Keratinocyte (primary cell): ENCODE measurements at regions not wholly inside any gene's neighbourhood (a gene's known extent, or its start where the extent isn't known, plus 50 kb on each side); places are given as distances from the start of the nearest gene placed in this dataset.

ENCODE experiments used
- DNase-seq: peaks from one replicate; pipeline ENCODE4 v3.0.0-alpha.2; 2011; ENCODE audit warnings: low read depth, missing footprints, low spot score
- FAIRE-seq: peaks from 2 replicates; lab custom pipeline; 2011; peaks lifted over from hg19 to GRCh38; lab: Jason Lieb, UNC
- H2AFZ ChIP-seq: 2 replicates; pipeline ENCODE4 v1.6.0; 2012; ENCODE audit warnings: low read length, control low read depth, inconsistent platforms; ENCODE audit not compliant: control insufficient read depth
- H3K27ac ChIP-seq: 2 replicates; pipeline ENCODE4 v1.5.1; 2011; ENCODE audit warnings: low read length; ENCODE audit not compliant: control insufficient read depth, insufficient read depth
- H3K27me3 ChIP-seq: 3 replicates; pipeline ENCODE4 v1.6.0; 2011; ENCODE audit warnings: low read length; ENCODE audit not compliant: control insufficient read depth, insufficient read depth; ENCODE audit errors: extremely low read depth
- H3K36me3 ChIP-seq, 2 experiments: 2 replicates in 1 of 2; 3 replicates in 1 of 2; pipeline ENCODE4 v1.5.1; 2011; ENCODE audit warnings: low read length in 2 of 2, mild to moderate bottlenecking in 1 of 2; ENCODE audit not compliant: control insufficient read depth in 2 of 2, insufficient read depth in 2 of 2; ENCODE audit errors: extremely low read depth in 1 of 2
- H3K4me1 ChIP-seq: 3 replicates; pipeline ENCODE4 v1.5.1; 2011; ENCODE audit warnings: low read length; ENCODE audit not compliant: control insufficient read depth, insufficient read depth; ENCODE audit errors: extremely low read depth
- H3K4me2 ChIP-seq: 3 replicates; pipeline ENCODE4 v1.6.0; 2011; ENCODE audit warnings: low read depth, low read length; ENCODE audit not compliant: control insufficient read depth, insufficient read depth; ENCODE audit errors: extremely low read depth
- H3K4me3 ChIP-seq, 3 experiments: fragments of 200-600 bp in 1 of 3; sonication (generic) in 1 of 3; 2 replicates in 2 of 3; 3 replicates in 1 of 3; pipeline ENCODE4 v1.5.1; 2011 to 2016; ENCODE audit warnings: low read length in 3 of 3, mild to moderate bottlenecking in 3 of 3, control low read depth in 2 of 3, inconsistent platforms in 1 of 3, low read depth in 1 of 3, mixed read lengths in 1 of 3, mixed run types in 1 of 3, moderate library complexity in 1 of 3; ENCODE audit not compliant: control insufficient read depth in 2 of 3, insufficient read depth in 2 of 3; ENCODE audit errors: extremely low read depth in 1 of 3
- H3K79me2 ChIP-seq: 2 replicates; pipeline ENCODE4 v1.6.0; 2012; ENCODE audit warnings: low read length; ENCODE audit not compliant: control insufficient read depth, insufficient read depth
- H3K9ac ChIP-seq: 3 replicates; pipeline ENCODE4 v1.6.0; 2011; ENCODE audit warnings: low read length; ENCODE audit not compliant: control insufficient read depth, insufficient read depth; ENCODE audit errors: extremely low read depth
- H3K9me1 ChIP-seq: 3 replicates; pipeline ENCODE4 v1.6.0; 2011; ENCODE audit warnings: low read length; ENCODE audit not compliant: control insufficient read depth, insufficient read depth; ENCODE audit errors: extremely low read depth
- H3K9me3 ChIP-seq: 2 replicates; pipeline ENCODE4 v1.5.1; 2012; ENCODE audit warnings: low read depth, low read length; ENCODE audit not compliant: control insufficient read depth
- H4K20me1 ChIP-seq: 3 replicates; pipeline ENCODE4 v1.6.0; 2011; ENCODE audit warnings: low read length; ENCODE audit not compliant: control insufficient read depth, insufficient read depth; ENCODE audit errors: extremely low read depth
- EZH2 ChIP-seq: IDR thresholded peaks from one replicate; pipeline ENCODE4 v1.6.1; 2012; ENCODE audit warnings: inconsistent platforms, mild to moderate bottlenecking, low read length, moderate library complexity
- dilution Hi-C: fragments of 300-500 bp; cut with MboI; formaldehyde crosslinking; loops from one replicate; pipeline ENCODE4 v1.7.0; 2020; ENCODE audit warnings: low sequenced_read_pairs; ENCODE audit not compliant: extremely low pct_ligation_motif_present
- TF ChIP-seq, protein P1 (sequence below), 3 experiments: IDR thresholded peaks in 1 of 3; conservative IDR thresholded peaks in 1 of 3; optimal IDR thresholded peaks in 1 of 3; 2 replicates in 2 of 3; 3 replicates in 1 of 3; pipeline versions ENCODE3 to v1.5.1; 2011; ENCODE audit warnings: low read length in 3 of 3, mild to moderate bottlenecking in 3 of 3, moderate library complexity in 2 of 3, control low read depth in 1 of 3, inconsistent platforms in 1 of 3; ENCODE audit not compliant: insufficient read depth in 2 of 3; ENCODE audit errors: extremely low read depth in 1 of 3

DNA sequence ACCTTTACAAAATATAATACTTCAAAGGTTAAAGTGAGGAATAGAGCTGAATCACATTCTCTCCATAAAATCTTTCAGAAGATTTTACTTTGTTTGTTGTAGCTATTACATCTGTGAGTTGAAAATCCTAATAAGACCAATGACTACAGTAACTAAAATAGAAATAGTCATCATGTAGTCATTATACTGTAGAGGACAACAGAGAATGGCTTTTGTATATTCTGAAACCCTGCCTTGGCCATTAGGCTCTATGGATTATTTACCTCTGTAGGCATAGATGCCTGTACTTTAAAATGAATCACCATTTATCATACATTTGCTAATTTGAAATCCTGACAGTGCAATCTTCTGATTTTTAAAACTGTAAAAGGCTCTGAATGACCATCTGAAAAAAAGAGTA lies 923.0 kb downstream of the REEP3 start:
- H3K36me3 ChIP-seq: no peaks in the 10 kb centered on the region
- no peaks in the 10 kb centered on the region for H3K79me2 ChIP-seq
- H3K9ac ChIP-seq: no peak overlapping the region
- no peaks in the 10 kb centered on the region for H3K4me1 ChIP-seq
- no peak overlapping the region for H3K27ac ChIP-seq
- DNase-seq (no peak), FAIRE-seq (no peak)
- no peak overlapping the region for H3K4me3 ChIP-seq
- dilution Hi-C loops: no loop called here
- no peaks in the 10 kb centered on the region for H3K9me3 ChIP-seq
- H3K4me2 ChIP-seq: no peak overlapping the region
- no peaks in the 10 kb centered on the region for H4K20me1 ChIP-seq
- H2AFZ ChIP-seq: no peak overlapping the region
- H3K9me1 ChIP-seq: no peaks in the 10 kb centered on the region
- no peaks in the 10 kb centered on the region for H3K27me3 ChIP-seq
- no peak for TF ChIP-seq EZH2
- TF ChIP-seq, protein P1, sequence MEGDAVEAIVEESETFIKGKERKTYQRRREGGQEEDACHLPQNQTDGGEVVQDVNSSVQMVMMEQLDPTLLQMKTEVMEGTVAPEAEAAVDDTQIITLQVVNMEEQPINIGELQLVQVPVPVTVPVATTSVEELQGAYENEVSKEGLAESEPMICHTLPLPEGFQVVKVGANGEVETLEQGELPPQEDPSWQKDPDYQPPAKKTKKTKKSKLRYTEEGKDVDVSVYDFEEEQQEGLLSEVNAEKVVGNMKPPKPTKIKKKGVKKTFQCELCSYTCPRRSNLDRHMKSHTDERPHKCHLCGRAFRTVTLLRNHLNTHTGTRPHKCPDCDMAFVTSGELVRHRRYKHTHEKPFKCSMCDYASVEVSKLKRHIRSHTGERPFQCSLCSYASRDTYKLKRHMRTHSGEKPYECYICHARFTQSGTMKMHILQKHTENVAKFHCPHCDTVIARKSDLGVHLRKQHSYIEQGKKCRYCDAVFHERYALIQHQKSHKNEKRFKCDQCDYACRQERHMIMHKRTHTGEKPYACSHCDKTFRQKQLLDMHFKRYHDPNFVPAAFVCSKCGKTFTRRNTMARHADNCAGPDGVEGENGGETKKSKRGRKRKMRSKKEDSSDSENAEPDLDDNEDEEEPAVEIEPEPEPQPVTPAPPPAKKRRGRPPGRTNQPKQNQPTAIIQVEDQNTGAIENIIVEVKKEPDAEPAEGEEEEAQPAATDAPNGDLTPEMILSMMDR (optimal IDR thresholded peaks at IDR 0.05 in 1 of 3, IDR thresholded peaks at IDR 0.05 in 1 of 3, conservative IDR thresholded peaks at IDR 0.05 in 1 of 3; ENCODE audit: extremely low read depth in 1 of 3, insufficient read depth in 2 of 3, low read length in 3 of 3): no peak

DNA sequence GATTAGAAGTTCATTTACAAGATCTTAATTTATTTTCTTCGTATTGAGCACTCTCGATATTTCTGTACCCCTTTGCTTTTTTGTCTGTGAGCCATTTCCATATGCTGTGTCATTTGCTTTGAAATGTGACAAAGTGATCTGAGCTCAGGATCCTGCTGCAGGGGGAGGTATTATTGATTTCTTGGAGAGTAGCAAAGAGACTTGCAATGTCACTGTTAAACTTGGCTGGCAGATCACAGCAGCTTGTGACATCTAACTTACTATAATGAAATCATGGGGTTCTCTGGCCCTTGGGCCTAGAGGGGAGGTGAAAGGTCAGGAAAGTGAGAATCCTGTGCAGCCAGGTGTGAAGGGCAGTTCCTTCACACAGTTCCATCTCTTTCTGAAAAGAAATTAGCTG lies 923.4 kb downstream of the REEP3 start:
- Histone ChIP-seq H3K9me3 (no peaks in the 10 kb centered on the region), H3K27ac (no peak overlapping the region), H3K27me3 (no peaks in the 10 kb centered on the region), H3K4me3 (no peak overlapping the region), H4K20me1 (no peaks in the 10 kb centered on the region), H2AFZ (no peak overlapping the region), H3K4me2 (no peak overlapping the region), H3K36me3 (no peaks in the 10 kb centered on the region), H3K79me2 (no peaks in the 10 kb centered on the region), H3K4me1 (no peaks in the 10 kb centered on the region), H3K9ac (no peak overlapping the region), H3K9me1 (no peaks in the 10 kb centered on the region)
- no peak for FAIRE-seq
- DNase-seq: no peak
- dilution Hi-C loops: no loop called here
- TF ChIP-seq, protein P1 (optimal IDR thresholded peaks at IDR 0.05 in 1 of 3, IDR thresholded peaks at IDR 0.05 in 1 of 3, conservative IDR thresholded peaks at IDR 0.05 in 1 of 3; ENCODE audit: extremely low read depth in 1 of 3, insufficient read depth in 2 of 3, low read length in 3 of 3): no peak
- TF ChIP-seq EZH2: no peak
